Neuron (in vitro differentiated cells): ENCODE measurements at regions not wholly inside any gene's neighbourhood (a gene's known extent, or its start where the extent isn't known, plus 50 kb on each side); places are given as distances from the start of the nearest gene placed in this dataset.

ENCODE experiments used
- H2AFZ ChIP-seq: one replicate; pipeline ENCODE4 v1.6.1; 2013; ENCODE audit warnings: low read depth, mild to moderate bottlenecking, inconsistent platforms, low read length, moderate library complexity
- H3K27me3 ChIP-seq: one replicate; pipeline ENCODE4 v1.6.1; 2013; ENCODE audit warnings: low read length; ENCODE audit not compliant: insufficient read depth
- H3K36me3 ChIP-seq: one replicate; pipeline ENCODE4 v1.6.1; 2013; ENCODE audit warnings: low read length; ENCODE audit not compliant: insufficient read depth
- H3K4me1 ChIP-seq: one replicate; pipeline ENCODE4 v1.6.1; 2013; ENCODE audit warnings: low read length; ENCODE audit not compliant: insufficient read depth
- H3K4me3 ChIP-seq: 2 replicates; pipeline ENCODE4 v1.5.1; 2013; ENCODE audit warnings: mild to moderate bottlenecking, low read length, moderate library complexity
- H3K9me3 ChIP-seq: one replicate; pipeline ENCODE4 v1.6.1; 2013; ENCODE audit warnings: low read length

DNA sequence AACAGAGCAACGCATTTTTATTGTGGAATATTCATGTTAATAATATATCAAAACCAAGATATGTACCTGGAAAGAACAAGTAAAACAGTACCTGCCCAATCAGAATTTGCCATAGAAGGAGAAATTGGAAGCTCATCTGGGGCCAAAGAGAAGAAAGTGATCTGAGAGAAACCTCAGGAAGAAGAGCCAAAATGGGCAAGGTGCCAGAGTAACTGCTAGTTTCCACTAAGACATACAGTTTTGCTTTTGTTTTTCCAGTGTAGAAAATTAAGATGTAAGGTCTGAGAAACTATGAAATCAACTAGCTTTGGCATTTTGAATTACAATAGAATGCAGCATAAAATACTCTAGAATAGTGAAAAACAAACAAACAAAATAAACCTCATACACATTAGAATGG is 2201.2 kb downstream of the ARAP2 start:
- no peaks in the 10 kb centered on the region for H3K27me3 ChIP-seq
- H3K36me3 ChIP-seq, result no peaks in the 10 kb centered on the region
- no peaks in the 10 kb centered on the region for H3K4me1 ChIP-seq
- H2AFZ ChIP-seq, result no peak overlapping the region
- H3K4me3 ChIP-seq, result no peak overlapping the region
- H3K9me3 ChIP-seq, result no peaks in the 10 kb centered on the region

DNA sequence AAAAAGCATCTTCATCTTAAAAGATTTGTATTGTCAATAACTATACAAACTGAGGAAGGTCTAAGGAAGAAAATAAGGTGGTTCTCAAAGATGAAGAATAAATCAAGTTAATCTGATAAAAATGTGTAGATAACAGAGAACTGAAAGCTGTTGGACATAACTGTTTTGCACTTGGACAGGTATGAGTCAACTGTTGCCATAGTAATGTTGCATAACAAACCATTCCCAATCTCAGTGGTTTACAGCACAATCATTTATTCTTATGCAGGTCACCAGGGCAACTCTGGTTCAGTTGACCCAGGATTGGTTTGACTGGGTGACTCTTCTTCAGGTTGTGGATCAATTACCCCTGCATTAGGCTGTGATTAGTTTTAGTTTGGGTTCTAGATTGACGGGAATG is 2197.7 kb downstream of the ARAP2 start:
- no peaks in the 10 kb centered on the region for H3K9me3 ChIP-seq
- no peaks in the 10 kb centered on the region for H3K36me3 ChIP-seq
- no peaks in the 10 kb centered on the region for H3K27me3 ChIP-seq
- no peaks in the 10 kb centered on the region for H3K4me1 ChIP-seq
- no peak overlapping the region for H3K4me3 ChIP-seq
- H2AFZ ChIP-seq, result no peak overlapping the region

DNA sequence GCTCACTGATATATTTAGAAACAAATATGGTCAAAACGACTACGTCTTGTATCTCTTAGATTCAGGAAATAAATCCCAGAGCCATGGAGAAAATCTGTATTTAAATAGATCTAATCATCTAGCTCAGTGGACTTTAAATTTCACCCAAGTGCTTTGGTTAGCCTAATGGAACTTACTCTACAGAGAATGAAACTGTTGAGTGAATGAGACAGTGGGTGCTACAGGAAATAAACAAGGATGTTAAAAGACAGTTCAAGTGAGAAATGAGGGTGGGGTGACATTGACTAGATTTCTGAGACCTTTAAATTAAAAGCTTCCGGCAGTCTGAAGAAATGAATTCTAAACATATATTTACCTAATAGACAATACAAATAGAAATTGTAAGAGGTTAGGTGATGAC is 2197.0 kb downstream of the ARAP2 start:
- Histone ChIP-seq H2AFZ (no peak overlapping the region), H3K36me3 (no peaks in the 10 kb centered on the region), H3K27me3 (no peaks in the 10 kb centered on the region), H3K4me3 (no peak overlapping the region), H3K4me1 (no peaks in the 10 kb centered on the region), H3K9me3 (no peaks in the 10 kb centered on the region)

DNA sequence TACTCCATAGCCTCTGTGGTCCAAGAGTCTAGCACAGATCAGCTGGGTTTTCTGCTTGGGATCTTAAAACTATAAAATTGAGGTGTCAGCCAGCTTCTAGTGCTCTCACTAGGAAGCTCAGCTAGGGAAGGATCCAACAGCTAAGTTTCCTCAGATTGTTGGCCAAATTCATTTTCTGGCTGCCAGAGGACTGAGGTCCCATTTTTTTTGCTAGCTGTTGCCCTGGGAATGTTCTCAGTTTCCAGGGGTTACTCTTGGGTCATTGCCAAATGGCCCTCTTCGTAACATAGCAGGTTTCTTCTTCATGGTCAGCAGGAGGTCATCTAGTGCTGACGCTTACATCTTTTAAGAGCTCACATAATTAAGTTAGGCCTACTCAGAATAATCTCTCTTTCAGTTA is 2178.2 kb downstream of the ARAP2 start:
- H3K4me1 ChIP-seq, result no peaks in the 10 kb centered on the region
- no peak overlapping the region for H2AFZ ChIP-seq
- H3K27me3 ChIP-seq, result no peaks in the 10 kb centered on the region
- no peaks in the 10 kb centered on the region for H3K36me3 ChIP-seq
- H3K4me3 ChIP-seq, result no peak overlapping the region
- H3K9me3 ChIP-seq, result no peaks in the 10 kb centered on the region

DNA sequence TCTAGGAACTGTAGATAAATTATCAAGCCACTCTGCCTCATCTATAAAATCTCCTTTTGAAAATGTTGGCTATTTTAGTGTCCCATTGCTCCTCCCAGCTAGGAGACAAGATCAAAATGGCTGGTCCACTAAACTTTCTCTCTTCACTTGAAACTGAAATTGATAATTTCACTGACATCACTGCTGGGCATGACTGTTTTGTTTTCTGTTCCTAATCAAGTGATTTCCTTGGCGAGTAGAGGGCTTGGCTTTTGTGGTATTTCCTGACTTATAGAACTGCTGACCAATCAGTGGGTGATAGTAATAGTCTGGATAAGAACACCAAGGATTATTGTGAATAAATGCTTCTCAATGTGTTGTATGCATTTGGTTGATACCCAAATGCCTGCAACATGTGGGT is 2152.9 kb downstream of the ARAP2 start:
- H3K27me3 ChIP-seq, result no peaks in the 10 kb centered on the region
- H3K36me3 ChIP-seq, result no peaks in the 10 kb centered on the region
- H3K4me3 ChIP-seq, result no peak overlapping the region
- no peaks in the 10 kb centered on the region for H3K4me1 ChIP-seq
- H2AFZ ChIP-seq, result no peak overlapping the region
- H3K9me3 ChIP-seq, result no peaks in the 10 kb centered on the region

DNA sequence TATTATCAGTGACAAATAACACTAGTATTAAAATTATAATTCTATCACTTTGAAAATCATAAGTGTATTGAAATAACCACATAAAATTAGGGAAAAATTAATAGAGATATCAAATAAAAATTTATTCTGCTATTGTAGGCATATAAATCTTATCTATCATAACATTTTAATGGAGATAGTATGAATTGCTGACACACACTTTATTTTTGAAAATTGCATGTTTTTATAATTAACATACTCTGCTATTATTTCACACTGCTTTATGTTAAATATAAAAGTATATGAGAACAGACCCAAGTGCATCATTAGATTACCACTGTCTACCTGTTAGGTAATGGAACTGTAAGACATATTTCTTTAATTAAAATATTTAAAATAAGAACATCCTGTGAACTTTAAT is 2150.2 kb downstream of the ARAP2 start:
- no peak overlapping the region for H2AFZ ChIP-seq
- H3K4me3 ChIP-seq, result no peak overlapping the region
- H3K36me3 ChIP-seq, result no peaks in the 10 kb centered on the region

DNA sequence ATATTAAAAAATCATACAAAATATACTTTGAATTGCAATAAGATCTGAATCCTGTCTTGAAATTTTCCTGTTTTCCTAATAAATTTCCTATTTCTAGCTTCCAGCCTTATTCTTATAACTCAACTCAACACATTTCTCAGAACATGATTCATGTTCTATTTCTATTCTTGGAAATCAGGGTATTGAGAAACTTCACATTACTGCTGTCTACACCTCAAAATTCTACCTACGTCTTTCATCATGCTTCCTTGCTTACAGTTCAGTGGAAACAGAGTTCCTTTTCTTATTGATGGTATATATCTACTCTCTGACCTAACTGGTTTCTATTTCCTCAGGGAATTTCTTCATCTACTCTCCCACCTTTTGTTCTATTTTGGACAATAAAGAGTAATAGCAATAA is 2139.0 kb downstream of the ARAP2 start:
- Histone ChIP-seq H3K27me3 (no peaks in the 10 kb centered on the region), H3K36me3 (no peaks in the 10 kb centered on the region), H3K4me1 (no peaks in the 10 kb centered on the region), H3K9me3 (no peaks in the 10 kb centered on the region), H2AFZ (no peak overlapping the region), H3K4me3 (no peak overlapping the region)

More for the DNA sequence above, 2150.2 kb downstream of the ARAP2 start:
- Histone ChIP-seq H3K27me3 (no peaks in the 10 kb centered on the region), H3K4me1 (no peaks in the 10 kb centered on the region), H3K9me3 (no peaks in the 10 kb centered on the region)

DNA sequence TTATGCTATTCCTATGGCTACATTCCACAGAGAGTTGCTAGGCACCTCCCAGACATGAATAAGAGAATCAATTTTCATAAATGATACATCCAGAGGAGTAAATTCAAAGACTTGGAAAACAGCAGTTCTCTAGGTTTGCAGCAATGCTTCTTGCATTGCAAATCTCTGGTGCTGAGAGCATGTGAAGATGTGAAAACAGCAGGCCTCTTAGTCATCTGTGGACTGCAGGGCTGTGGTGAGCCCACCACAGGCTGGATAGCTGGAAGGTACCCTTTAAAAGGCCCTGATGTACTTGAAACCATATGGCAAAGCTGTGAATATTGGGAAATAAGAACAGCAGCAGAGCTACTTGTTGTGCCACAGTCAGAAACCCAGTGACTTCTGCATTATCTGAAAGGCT is 2135.9 kb downstream of the ARAP2 start:
- H3K27me3 ChIP-seq, result no peaks in the 10 kb centered on the region
- no peaks in the 10 kb centered on the region for H3K9me3 ChIP-seq
- H3K4me1 ChIP-seq, result no peaks in the 10 kb centered on the region
- no peaks in the 10 kb centered on the region for H3K36me3 ChIP-seq
- no peak overlapping the region for H2AFZ ChIP-seq
- no peak overlapping the region for H3K4me3 ChIP-seq

DNA sequence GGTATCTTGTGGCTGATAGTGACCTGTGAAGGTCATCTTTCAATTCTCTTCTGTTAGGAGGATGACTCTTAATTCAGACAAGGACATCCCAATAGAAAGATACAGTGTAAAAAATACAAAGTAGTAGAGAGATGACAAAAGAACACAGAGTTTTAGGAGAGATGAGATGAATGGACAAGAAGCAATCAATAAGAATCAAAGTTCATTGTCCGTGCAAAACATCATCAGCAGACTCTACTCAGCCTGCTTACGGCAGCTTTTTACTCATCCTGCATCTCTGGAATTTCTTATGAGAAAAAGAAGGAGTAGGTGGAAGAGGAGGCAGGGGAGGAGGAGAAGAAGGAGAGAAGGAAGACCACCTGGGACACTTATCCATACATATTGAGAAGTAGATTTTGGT is 2131.7 kb downstream of the ARAP2 start:
- Histone ChIP-seq H3K4me1 (no peaks in the 10 kb centered on the region), H3K27me3 (no peaks in the 10 kb centered on the region), H3K4me3 (no peak overlapping the region), H2AFZ (no peak overlapping the region), H3K9me3 (no peaks in the 10 kb centered on the region), H3K36me3 (no peaks in the 10 kb centered on the region)

DNA sequence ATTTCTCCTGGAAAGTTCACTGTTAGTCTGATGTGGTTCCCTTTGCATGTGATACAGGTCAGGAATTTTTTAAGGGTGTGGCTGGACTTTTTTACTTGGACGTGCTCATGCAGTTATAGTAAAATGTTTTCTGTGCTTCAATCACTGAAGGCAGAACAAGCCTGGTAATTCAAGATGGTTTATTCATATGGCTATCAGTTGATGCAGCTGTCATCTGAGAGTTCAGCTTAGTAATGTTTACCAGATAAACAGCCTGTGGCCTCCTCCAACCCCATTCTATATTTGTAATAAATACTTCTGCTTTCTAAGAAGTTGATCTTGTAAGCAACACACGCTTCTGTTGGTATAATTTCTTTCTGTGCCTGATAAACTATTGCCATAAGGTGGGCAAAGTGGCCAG is 2105.9 kb downstream of the ARAP2 start:
- Histone ChIP-seq H2AFZ (no peak overlapping the region), H3K4me3 (no peak overlapping the region), H3K4me1 (no peaks in the 10 kb centered on the region), H3K36me3 (no peaks in the 10 kb centered on the region), H3K27me3 (no peaks in the 10 kb centered on the region), H3K9me3 (no peaks in the 10 kb centered on the region)

DNA sequence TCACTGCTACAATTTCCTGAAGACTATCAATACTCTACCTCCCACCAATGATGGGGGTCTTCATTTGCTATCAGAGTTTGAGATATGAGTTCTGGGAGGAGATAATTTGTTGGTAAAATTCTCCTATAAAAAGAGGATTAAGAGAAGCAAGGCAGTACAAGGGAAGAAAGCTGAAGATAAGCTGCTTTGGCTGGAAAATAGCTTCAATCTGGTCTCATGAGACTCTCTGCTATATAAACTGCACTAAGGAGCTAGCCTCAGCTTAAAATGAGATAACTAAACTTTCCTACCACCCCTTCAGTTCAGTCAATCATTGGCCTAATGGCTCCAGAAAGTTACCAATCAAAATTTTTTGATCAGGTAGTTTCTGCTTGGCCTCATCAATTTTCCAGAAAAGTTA is 2105.0 kb downstream of the ARAP2 start:
- Histone ChIP-seq H3K36me3 (no peaks in the 10 kb centered on the region), H3K9me3 (no peaks in the 10 kb centered on the region), H3K4me3 (no peak overlapping the region), H3K27me3 (no peaks in the 10 kb centered on the region), H3K4me1 (no peaks in the 10 kb centered on the region), H2AFZ (no peak overlapping the region)

DNA sequence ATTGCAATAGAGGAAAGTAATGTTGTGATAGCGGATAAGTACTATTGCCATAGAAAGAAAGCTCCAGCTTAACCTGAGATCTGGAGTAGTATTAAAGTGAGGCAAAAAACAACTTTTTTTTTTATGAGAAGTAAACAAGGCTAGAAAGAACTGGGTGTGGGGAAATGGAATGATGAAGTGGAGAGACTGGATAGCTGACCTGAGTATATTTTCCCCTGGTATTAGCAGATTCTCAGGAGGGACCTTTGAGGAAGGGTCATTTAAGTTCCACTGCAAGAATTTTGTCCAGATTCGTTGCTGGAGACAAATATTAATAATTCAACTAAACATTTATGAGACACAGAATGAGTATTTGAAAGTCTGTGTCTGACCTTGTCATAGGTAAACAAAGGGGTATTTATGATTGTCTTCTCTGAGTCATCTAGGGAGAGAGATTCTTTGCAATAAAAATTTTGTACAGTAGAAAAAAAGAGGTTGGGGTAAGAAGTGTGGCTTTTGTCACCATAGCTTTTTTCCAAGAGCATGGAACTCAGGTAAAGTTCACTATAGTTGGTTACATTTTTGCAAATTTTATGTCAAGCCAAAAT is 2095.9 kb downstream of the ARAP2 start:
- Histone ChIP-seq H3K4me1 (no peaks in the 10 kb centered on the region), H3K9me3 (no peaks in the 10 kb centered on the region), H3K36me3 (no peaks in the 10 kb centered on the region), H3K4me3 (no peak overlapping the region), H3K27me3 (no peaks in the 10 kb centered on the region), H2AFZ (no peak overlapping the region)

DNA sequence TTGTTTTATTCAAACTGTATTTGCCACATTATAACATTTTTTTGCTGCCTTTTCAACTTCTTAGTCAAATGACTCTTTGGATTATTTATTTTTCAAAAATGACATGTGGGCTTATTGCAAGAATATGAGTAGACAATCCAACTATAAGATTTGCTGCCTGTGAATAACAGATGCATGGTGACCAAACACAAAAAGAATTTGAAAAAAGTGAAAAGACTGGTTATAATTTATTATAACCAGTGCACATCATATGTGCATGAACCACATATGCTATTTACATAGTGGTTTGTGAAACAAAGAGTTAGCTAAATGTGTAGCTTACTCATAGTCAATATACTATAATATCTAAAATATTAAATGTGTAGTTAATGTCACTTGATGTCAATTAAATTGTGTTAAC is 2086.8 kb downstream of the ARAP2 start:
- no peaks in the 10 kb centered on the region for H3K27me3 ChIP-seq
- no peaks in the 10 kb centered on the region for H3K4me1 ChIP-seq
- H2AFZ ChIP-seq, result no peak overlapping the region
- H3K9me3 ChIP-seq, result no peaks in the 10 kb centered on the region
- H3K36me3 ChIP-seq, result no peaks in the 10 kb centered on the region
- no peak overlapping the region for H3K4me3 ChIP-seq

DNA sequence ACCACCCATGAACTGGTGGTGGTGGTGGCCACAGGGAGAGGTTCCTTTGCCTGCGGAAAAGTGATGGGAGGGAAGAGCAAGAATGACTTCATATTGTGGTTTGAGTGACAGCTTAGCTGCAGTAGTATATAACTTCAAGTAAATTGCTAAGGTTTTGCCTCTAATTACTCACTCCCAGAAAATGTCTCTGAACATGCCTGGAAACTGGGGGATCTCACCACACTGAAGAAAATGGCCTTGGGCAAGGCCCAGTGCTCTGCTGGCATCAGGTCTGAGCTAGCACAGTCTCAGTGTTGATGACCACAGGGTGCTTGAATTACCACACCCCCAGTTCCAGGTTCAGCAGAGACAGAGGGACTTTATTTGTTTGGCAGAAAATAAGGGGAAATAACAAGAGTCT is 2085.4 kb downstream of the ARAP2 start:
- Histone ChIP-seq H3K4me1 (no peaks in the 10 kb centered on the region), H3K9me3 (no peaks in the 10 kb centered on the region), H2AFZ (no peak overlapping the region), H3K4me3 (no peak overlapping the region), H3K27me3 (no peaks in the 10 kb centered on the region), H3K36me3 (no peaks in the 10 kb centered on the region)
